Epithelial cell of esophagus (primary cell): ENCODE measurements at regions not wholly inside any gene's neighbourhood (a gene's known extent, or its start where the extent isn't known, plus 50 kb on each side); places are given as distances from the start of the nearest gene placed in this dataset.

Experiments
- DNase-seq: peaks from one replicate; pipeline ENCODE4 v3.0.0; 2010; ENCODE audit warnings: low read depth
- H3K4me3 ChIP-seq: 2 replicates; pipeline ENCODE4 v1.5.1; 2011; ENCODE audit warnings: mild to moderate bottlenecking, low read length, control low read depth
- CTCF ChIP-seq: IDR thresholded peaks from 2 replicates; pipeline ENCODE4 v1.5.1; 2011; ENCODE audit warnings: low read depth, mild to moderate bottlenecking, low read length, control low read depth, inconsistent platforms; ENCODE audit not compliant: insufficient read depth; ENCODE audit errors: missing control alignments

- no peak overlapping the region for H3K4me3 ChIP-seq
- no peak for TF ChIP-seq CTCF
- no peak for DNase-seq
Observed at GRCh38 chr3:26522919-26523318, 99.7 kb upstream of the LRRC3B start.

- TF ChIP-seq CTCF: no peak
- DNase-seq: no peak
Observed at GRCh38 chr3:26525013-26525412, 97.6 kb upstream of the LRRC3B start.

GRCh38 chr3:26535151-26535550 is 87.4 kb upstream of the LRRC3B start:
- DNase-seq: no peak
- no peak for TF ChIP-seq CTCF
- no peak overlapping the region for H3K4me3 ChIP-seq

More at GRCh38 chr3:26525013-26525412, 97.6 kb upstream of the LRRC3B start:
- H3K4me3 ChIP-seq: no peak overlapping the region

- DNase-seq: no peak
- no peak for TF ChIP-seq CTCF
- no peak overlapping the region for H3K4me3 ChIP-seq
Observed at GRCh38 chr3:26536955-26537354, 85.6 kb upstream of the LRRC3B start.

- no peak for TF ChIP-seq CTCF
- H3K4me3 ChIP-seq: no peak overlapping the region
- DNase-seq: no peak
Observed at GRCh38 chr3:26550413-26550812, 72.2 kb upstream of the LRRC3B start.

- no peak for TF ChIP-seq CTCF
- no peak for DNase-seq
- H3K4me3 ChIP-seq: no peak overlapping the region
Observed at GRCh38 chr3:26556637-26557036, 65.9 kb upstream of the LRRC3B start.

GRCh38 chr3:26558257-26558656 is 64.3 kb upstream of the LRRC3B start:
- no peak for DNase-seq
- H3K4me3 ChIP-seq: no peak overlapping the region
- TF ChIP-seq CTCF: no peak
